ENCODE measurements at regions not wholly inside any gene's neighbourhood (a gene's known extent, or its start where the extent isn't known, plus 50 kb on each side); places are given as distances from the start of the nearest gene placed in this dataset.
"Not testable (repeated sequence)": the region's sequence is repeated elsewhere in the genome, so short reads cannot be mapped to it uniquely, and the experiment has no call there.

- no peak for DNase-seq (ENCODE audit: low read depth, low spot score)
Observed at GRCh38 chr11:25613865-25614264, 718.1 kb upstream of the ANO3 start.

GRCh38 chr11:25615069-25615468 lies 716.9 kb upstream of the ANO3 start:
- no peak for DNase-seq (ENCODE audit: low read depth, low spot score)

- DNase-seq (ENCODE audit: low read depth, low spot score), result no peak
Observed at GRCh38 chr11:25615841-25616240, 716.1 kb upstream of the ANO3 start.

- no peak for DNase-seq (ENCODE audit: low read depth, low spot score)
Observed at GRCh38 chr11:25625094-25625493, 706.8 kb upstream of the ANO3 start.

- no peak for DNase-seq (ENCODE audit: low read depth, low spot score)
Observed at GRCh38 chr11:25628030-25628429, 703.9 kb upstream of the ANO3 start.

- DNase-seq (ENCODE audit: low read depth, low spot score), result no peak
Observed at GRCh38 chr11:25633230-25633629, 698.7 kb upstream of the ANO3 start.

GRCh38 chr11:25649220-25649619 lies 682.7 kb upstream of the ANO3 start:
- DNase-seq (ENCODE audit: low read depth, low spot score), result not testable (repeated sequence)

- no peak for DNase-seq (ENCODE audit: low read depth, low spot score)
Observed at GRCh38 chr11:25650319-25650718, 681.6 kb upstream of the ANO3 start.

- no peak for DNase-seq (ENCODE audit: low read depth, low spot score)
Observed at GRCh38 chr11:25655636-25656035, 676.3 kb upstream of the ANO3 start.

GRCh38 chr11:25658916-25659315 lies 673.0 kb upstream of the ANO3 start:
- no peak for DNase-seq (ENCODE audit: low read depth, low spot score)

GRCh38 chr11:25659706-25660105 lies 672.2 kb upstream of the ANO3 start:
- no peak for DNase-seq (ENCODE audit: low read depth, low spot score)

- DNase-seq (ENCODE audit: low read depth, low spot score), result no peak
Observed at GRCh38 chr11:25667871-25668270, 664.1 kb upstream of the ANO3 start.

GRCh38 chr11:25691959-25692358 lies 640.0 kb upstream of the ANO3 start:
- no peak for DNase-seq (ENCODE audit: low read depth, low spot score)

GRCh38 chr11:25702417-25702816 lies 629.5 kb upstream of the ANO3 start:
- DNase-seq (ENCODE audit: low read depth, low spot score), result no peak

GRCh38 chr11:25710975-25711374 lies 621.0 kb upstream of the ANO3 start:
- no peak for DNase-seq (ENCODE audit: low read depth, low spot score)

- no peak for DNase-seq (ENCODE audit: low read depth, low spot score)
Observed at GRCh38 chr11:25727944-25728343, 604.0 kb upstream of the ANO3 start.

- DNase-seq (ENCODE audit: low read depth, low spot score), result no peak
Observed at GRCh38 chr11:25730230-25730629, 601.7 kb upstream of the ANO3 start.

- DNase-seq (ENCODE audit: low read depth, low spot score), result no peak
Observed at GRCh38 chr11:25733777-25734176, 598.2 kb upstream of the ANO3 start.

GRCh38 chr11:25734591-25735211 lies 597.2 kb upstream of the ANO3 start:
- no peak for DNase-seq (ENCODE audit: low read depth, low spot score)

GRCh38 chr11:25737071-25737675 lies 594.8 kb upstream of the ANO3 start:
- DNase-seq (ENCODE audit: low read depth, low spot score), result no peak

GRCh38 chr11:25741886-25742285 lies 590.0 kb upstream of the ANO3 start:
- no peak for DNase-seq (ENCODE audit: low read depth, low spot score)

GRCh38 chr11:25742800-25743199 lies 589.1 kb upstream of the ANO3 start:
- DNase-seq (ENCODE audit: low read depth, low spot score), result no peak

GRCh38 chr11:25755381-25755780 lies 576.5 kb upstream of the ANO3 start:
- DNase-seq (ENCODE audit: low read depth, low spot score), result no peak

Measured in ELF-1 (cell line).